Type B pancreatic cell (in vitro differentiated cells): ENCODE measurements at regions not wholly inside any gene's neighbourhood (a gene's known extent, or its start where the extent isn't known, plus 50 kb on each side); places are given as distances from the start of the nearest gene placed in this dataset.

ENCODE experiments used
- DNase-seq: peaks from one replicate; pipeline ENCODE4 v3.0.0; 2021; ENCODE audit warnings: mixed read lengths; ENCODE audit not compliant: unreplicated experiment; ENCODE audit errors: extremely low spot score
- H3K27ac Mint-ChIP-seq: 2 replicates; pipeline ENCODE4 v1.8.0; 2021; ENCODE audit warnings: mild to moderate bottlenecking, mixed read lengths
- H3K27me3 Mint-ChIP-seq: 2 replicates; pipeline ENCODE4 v1.8.0; 2021; ENCODE audit warnings: mixed read lengths
- H3K36me3 Mint-ChIP-seq: 2 replicates; pipeline ENCODE4 v1.8.0; 2021; ENCODE audit warnings: mixed read lengths
- H3K4me1 Mint-ChIP-seq: one replicate; pipeline ENCODE4 v1.8.0; 2021; ENCODE audit warnings: mixed read lengths; ENCODE audit not compliant: unreplicated experiment
- H3K4me3 Mint-ChIP-seq: 2 replicates; pipeline ENCODE4 v1.8.0; 2021; ENCODE audit warnings: mild to moderate bottlenecking, mixed read lengths
- H3K9me3 Mint-ChIP-seq: 2 replicates; pipeline ENCODE4 v1.8.0; 2021; ENCODE audit warnings: mixed read lengths
- TF ChIP-seq, protein P1 (sequence below): fragments of 200-600 bp; sonication (generic); conservative IDR thresholded peaks from 2 replicates; pipeline ENCODE4 v1.5.0; 2021; ENCODE audit warnings: antibody characterized with exemption, mild to moderate bottlenecking

DNA sequence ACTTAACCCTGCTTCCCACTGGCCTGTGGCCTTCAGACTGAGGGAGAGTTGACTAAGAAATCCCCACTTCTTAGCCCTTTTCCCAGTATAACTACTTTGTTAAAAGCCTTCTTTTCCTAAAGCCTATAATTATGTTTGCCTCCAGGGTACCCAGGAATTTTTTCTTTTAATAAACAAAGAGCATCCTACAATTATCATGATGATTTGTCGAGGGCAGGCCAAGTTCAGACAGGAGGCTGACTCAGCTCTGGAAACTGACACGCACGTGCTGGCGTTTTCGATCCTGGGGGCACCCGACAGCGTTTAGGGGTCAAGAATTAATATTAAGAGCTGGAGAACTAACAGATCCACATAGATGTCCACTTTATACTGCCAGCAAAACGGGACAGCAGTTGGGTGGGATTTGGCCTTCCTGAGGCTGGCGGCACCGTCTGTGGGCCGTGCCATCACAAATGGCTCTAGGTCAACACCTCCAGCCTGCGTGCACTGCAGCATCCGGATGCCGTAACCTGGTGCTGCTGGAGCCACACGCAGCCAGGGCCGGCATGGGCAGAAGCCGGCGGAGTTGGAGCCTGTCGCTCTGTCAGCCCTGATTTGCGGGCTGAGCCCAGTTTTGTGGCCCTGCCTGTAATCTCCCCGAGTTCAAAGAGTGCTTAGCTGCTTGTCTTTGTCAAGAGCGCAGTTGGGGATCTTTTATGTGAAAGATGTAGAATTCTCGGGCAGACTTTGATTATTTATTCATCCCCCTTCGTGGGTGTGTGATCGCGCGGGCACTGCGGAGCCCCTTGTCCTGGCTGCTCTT is 191.0 kb downstream of the GLI2 start:
- Mint-ChIP-seq H3K36me3 (peaks cover 24% of the 10 kb centered on the region), H3K27me3 (peaks cover 9% of the 10 kb centered on the region), H3K4me1 (peaks cover 15% of the 10 kb centered on the region), H3K4me3 (peak overlapping the region; percentile 65), H3K27ac (peak overlapping the region; percentile 66), H3K9me3 (no peaks in the 10 kb centered on the region)
- TF ChIP-seq, protein P1, sequence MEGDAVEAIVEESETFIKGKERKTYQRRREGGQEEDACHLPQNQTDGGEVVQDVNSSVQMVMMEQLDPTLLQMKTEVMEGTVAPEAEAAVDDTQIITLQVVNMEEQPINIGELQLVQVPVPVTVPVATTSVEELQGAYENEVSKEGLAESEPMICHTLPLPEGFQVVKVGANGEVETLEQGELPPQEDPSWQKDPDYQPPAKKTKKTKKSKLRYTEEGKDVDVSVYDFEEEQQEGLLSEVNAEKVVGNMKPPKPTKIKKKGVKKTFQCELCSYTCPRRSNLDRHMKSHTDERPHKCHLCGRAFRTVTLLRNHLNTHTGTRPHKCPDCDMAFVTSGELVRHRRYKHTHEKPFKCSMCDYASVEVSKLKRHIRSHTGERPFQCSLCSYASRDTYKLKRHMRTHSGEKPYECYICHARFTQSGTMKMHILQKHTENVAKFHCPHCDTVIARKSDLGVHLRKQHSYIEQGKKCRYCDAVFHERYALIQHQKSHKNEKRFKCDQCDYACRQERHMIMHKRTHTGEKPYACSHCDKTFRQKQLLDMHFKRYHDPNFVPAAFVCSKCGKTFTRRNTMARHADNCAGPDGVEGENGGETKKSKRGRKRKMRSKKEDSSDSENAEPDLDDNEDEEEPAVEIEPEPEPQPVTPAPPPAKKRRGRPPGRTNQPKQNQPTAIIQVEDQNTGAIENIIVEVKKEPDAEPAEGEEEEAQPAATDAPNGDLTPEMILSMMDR: no peak
- no peak for DNase-seq

DNA sequence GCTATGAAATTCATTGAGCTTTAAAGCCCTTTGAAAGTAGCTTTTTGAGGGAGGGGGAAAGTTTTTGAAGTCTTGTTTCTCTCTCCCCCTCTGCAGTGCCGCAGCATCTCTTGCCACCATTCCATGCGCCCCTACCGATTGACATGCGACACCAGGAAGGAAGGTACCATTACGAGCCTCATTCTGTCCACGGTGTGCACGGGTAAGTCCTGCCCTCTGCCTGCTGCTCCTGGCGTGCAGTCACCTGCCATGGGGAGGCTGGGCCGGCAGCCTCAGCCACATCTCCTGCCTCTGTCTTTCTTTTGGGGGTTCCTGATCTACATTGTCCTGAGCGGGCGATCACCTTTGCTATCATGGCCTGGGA is 191.6 kb downstream of the GLI2 start:
- no peak overlapping the region for H3K27ac Mint-ChIP-seq
- peak overlapping the region; percentile 46 for H3K4me3 Mint-ChIP-seq
- TF ChIP-seq, protein P1: no peak
- peaks cover 18% of the 10 kb centered on the region for H3K4me1 Mint-ChIP-seq
- peaks cover 9% of the 10 kb centered on the region for H3K27me3 Mint-ChIP-seq
- no peaks in the 10 kb centered on the region for H3K9me3 Mint-ChIP-seq
- peaks cover 21% of the 10 kb centered on the region for H3K36me3 Mint-ChIP-seq
- DNase-seq: no peak

DNA sequence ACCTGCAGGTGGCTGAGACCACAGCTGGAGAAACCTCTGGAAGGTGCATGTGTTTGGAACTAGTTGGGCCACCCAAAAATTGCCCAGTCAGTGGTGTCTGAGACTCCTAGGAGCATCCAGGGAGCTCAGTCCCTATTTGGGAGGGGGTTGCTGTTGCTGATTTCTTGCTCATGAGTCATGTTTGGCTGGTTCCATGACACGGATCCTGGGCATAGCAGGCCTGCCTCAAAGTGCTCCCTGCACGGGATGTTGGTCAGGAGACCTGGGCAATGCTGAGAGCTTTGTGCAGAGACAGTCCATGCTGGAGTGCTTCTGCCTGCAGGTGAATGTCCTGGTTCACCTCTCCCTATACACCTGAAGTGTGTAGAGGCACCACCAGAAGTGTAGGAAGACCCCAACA is 194.2 kb downstream of the GLI2 start:
- H3K27ac Mint-ChIP-seq: no peak overlapping the region
- no peaks in the 10 kb centered on the region for H3K9me3 Mint-ChIP-seq
- peaks cover 19% of the 10 kb centered on the region for H3K27me3 Mint-ChIP-seq
- H3K4me1 Mint-ChIP-seq: peaks cover 33% of the 10 kb centered on the region
- peaks cover 29% of the 10 kb centered on the region for H3K36me3 Mint-ChIP-seq
- TF ChIP-seq, protein P1: no peak
- DNase-seq: no peak
- H3K4me3 Mint-ChIP-seq: no peak overlapping the region

DNA sequence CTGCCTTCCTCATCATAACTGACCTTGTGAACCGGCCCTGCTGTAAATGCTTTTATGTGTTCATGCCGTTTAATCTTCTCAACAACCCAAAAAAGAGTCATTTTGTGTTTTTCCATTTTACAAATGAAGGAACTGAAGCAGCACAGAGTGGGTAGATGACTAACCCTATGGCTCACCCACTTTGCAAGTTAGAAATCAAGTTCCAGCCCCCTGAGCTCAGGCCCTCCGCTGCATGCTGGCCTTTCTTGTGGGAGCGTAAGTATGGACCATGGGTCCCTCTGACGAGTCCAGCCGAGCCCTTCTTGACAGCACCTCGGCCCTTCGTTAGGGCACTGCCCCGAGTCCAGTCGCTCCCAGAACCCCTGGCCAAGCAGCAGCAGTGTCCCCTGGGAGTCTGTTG is 194.6 kb downstream of the GLI2 start:
- peaks cover 37% of the 10 kb centered on the region for H3K4me1 Mint-ChIP-seq
- peaks cover 19% of the 10 kb centered on the region for H3K27me3 Mint-ChIP-seq
- no peaks in the 10 kb centered on the region for H3K9me3 Mint-ChIP-seq
- no peak for DNase-seq
- peaks cover 29% of the 10 kb centered on the region for H3K36me3 Mint-ChIP-seq
- no peak overlapping the region for H3K4me3 Mint-ChIP-seq
- no peak overlapping the region for H3K27ac Mint-ChIP-seq
- TF ChIP-seq, protein P1: no peak

DNA sequence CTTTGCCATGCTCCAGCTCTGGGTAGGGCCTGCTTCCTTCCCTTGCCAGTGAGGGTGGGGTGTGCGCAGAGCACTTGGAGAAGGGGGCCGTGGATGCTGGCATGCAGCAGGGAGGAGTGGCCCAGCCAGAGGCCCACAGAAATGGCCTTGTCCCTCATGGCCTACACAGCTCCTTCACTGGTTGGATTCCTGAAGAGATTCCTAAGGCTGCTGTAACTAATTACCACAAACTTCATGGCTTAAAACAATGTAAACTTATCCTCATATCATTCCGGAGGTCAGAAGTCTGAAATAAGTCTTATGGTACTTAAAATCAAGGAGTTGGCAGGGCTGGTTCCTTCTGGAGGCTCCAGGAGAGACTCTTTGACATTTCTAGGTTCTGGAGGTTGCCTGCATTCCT is 195.2 kb downstream of the GLI2 start:
- peaks cover 29% of the 10 kb centered on the region for H3K36me3 Mint-ChIP-seq
- H3K27ac Mint-ChIP-seq: no peak overlapping the region
- DNase-seq: no peak
- peaks cover 22% of the 10 kb centered on the region for H3K27me3 Mint-ChIP-seq
- TF ChIP-seq, protein P1: no peak
- no peaks in the 10 kb centered on the region for H3K9me3 Mint-ChIP-seq
- peaks cover 43% of the 10 kb centered on the region for H3K4me1 Mint-ChIP-seq
- no peak overlapping the region for H3K4me3 Mint-ChIP-seq
